Lower leg skin (tissue), 4 donors: ENCODE measurements at regions not wholly inside any gene's neighbourhood (a gene's known extent, or its start where the extent isn't known, plus 50 kb on each side); places are given as distances from the start of the nearest gene placed in this dataset.
"Not testable (repeated sequence)": the region's sequence is repeated elsewhere in the genome, so short reads cannot be mapped to it uniquely, and the experiment has no call there.

Source experiments
- DNase-seq, 2 donors: peaks; one replicate each; pipeline ENCODE4 v3.0.0-alpha.2; 2019; ENCODE audit warnings: low spot score in 2 of 2
- H3K4me3 ChIP-seq: fragments of 200-600 bp; sonication (generic); 2 replicates; pipeline ENCODE4 v1.5.1; 2017; ENCODE audit warnings: mild to moderate bottlenecking, low read depth; ENCODE audit not compliant: poor library complexity, severe bottlenecking
- CTCF ChIP-seq, 3 donors: fragments of 450-650 bp; IDR thresholded peaks; one replicate each; pipeline ENCODE4 v1.5.1; 2016; ENCODE audit warnings: antibody characterized with exemption in 3 of 3, mild to moderate bottlenecking in 3 of 3, moderate library complexity in 2 of 3
- POLR2A ChIP-seq, 2 donors: fragments of 450-650 bp; IDR thresholded peaks; one replicate each; pipeline ENCODE4 v1.6.1; 2016 to 2017; ENCODE audit warnings: antibody characterized with exemption in 2 of 2, mild to moderate bottlenecking in 1 of 2, moderate library complexity in 1 of 2
- WGBS, 2 donors: methylation state at CpG; one replicate each; pipeline ENCODE4 v1.1.5; 2018; 5-methylcytosine and 5-hydroxymethylcytosine counted together
- intact Hi-C: fragments of 100-400 bp; cut with DNase I; formaldehyde crosslinking; loops from one replicate; pipeline ENCODE4 v1.15.0; 2023; ENCODE audit warnings: low total_unique reads

GRCh38 chr7:32816409-32816948 lies 75.1 kb downstream of the KBTBD2 start:
- WGBS, 2 donors: 40 to 54% methylated on average over 6 of the region's 6 CpGs
- H3K4me3 ChIP-seq, intact Hi-C loops, DNase-seq: not testable (repeated sequence)

- DNase-seq, intact Hi-C loops: not testable (repeated sequence)
These were observed 76.8 kb downstream of the KBTBD2 start for GRCh38 chr7:32814779-32815178.

GRCh38 chr7:32809871-32810270 lies 81.7 kb downstream of the KBTBD2 start:
- H3K4me3 ChIP-seq: no peak overlapping the region
- no peak for DNase-seq
- no peak for TF ChIP-seq CTCF (IDR thresholded peaks at IDR 0.05)
- no peak for TF ChIP-seq POLR2A (IDR thresholded peaks at IDR 0.05)
- WGBS, 2 donors: 96% methylated on average over 2 of the region's 2 CpGs
- intact Hi-C loops: no loop called here

More at GRCh38 chr7:32814779-32815178, 76.8 kb downstream of the KBTBD2 start:
- not testable (repeated sequence) for H3K4me3 ChIP-seq

GRCh38 chr7:32809347-32809746 lies 82.2 kb downstream of the KBTBD2 start:
- intact Hi-C loops: no loop called here
- no peak overlapping the region for H3K4me3 ChIP-seq
- DNase-seq: no peak
- no peak for TF ChIP-seq CTCF (IDR thresholded peaks at IDR 0.05)
- no peak for TF ChIP-seq POLR2A (IDR thresholded peaks at IDR 0.05)
- 90 to 93% methylated on average over 2 of the region's 2 CpGs for WGBS, 2 donors

GRCh38 chr7:32803406-32804141 lies 88.0 kb downstream of the KBTBD2 start:
- WGBS, 2 donors: 93 to 95% methylated on average over 1 of the region's 1 CpG
- intact Hi-C loops: no loop called here
- no peak overlapping the region for H3K4me3 ChIP-seq
- TF ChIP-seq POLR2A (IDR thresholded peaks at IDR 0.05) (no peak), CTCF (IDR thresholded peaks at IDR 0.05) (no peak)
- DNase-seq: no peak

GRCh38 chr7:32802305-32802910 lies 89.2 kb downstream of the KBTBD2 start:
- 88% methylated on average over 3 of the region's 3 CpGs for WGBS, 2 donors
- intact Hi-C loops: no loop called here
- TF ChIP-seq POLR2A (IDR thresholded peaks at IDR 0.05) (no peak), CTCF (IDR thresholded peaks at IDR 0.05) (no peak)
- DNase-seq: no peak
- H3K4me3 ChIP-seq: no peak overlapping the region

GRCh38 chr7:32793053-32793452 lies 98.5 kb downstream of the KBTBD2 start:
- not testable (repeated sequence) for DNase-seq

GRCh38 chr7:32790766-32791430 lies 100.7 kb downstream of the KBTBD2 start:
- intact Hi-C loops, H3K4me3 ChIP-seq: not testable (repeated sequence)
- WGBS, 2 donors: 60 to 62% methylated on average over 7 of the region's 7 CpGs

More at GRCh38 chr7:32793053-32793452, 98.5 kb downstream of the KBTBD2 start:
- 81 to 86% methylated on average over 1 to 2 of the region's 5 CpGs for WGBS, 2 donors
- H3K4me3 ChIP-seq, intact Hi-C loops: not testable (repeated sequence)

GRCh38 chr7:32789266-32789665 lies 102.3 kb downstream of the KBTBD2 start:
- DNase-seq, H3K4me3 ChIP-seq, intact Hi-C loops: not testable (repeated sequence)
- WGBS, 2 donors: 86 to 92% methylated on average over 8 of the region's 8 CpGs

More at GRCh38 chr7:32790766-32791430, 100.7 kb downstream of the KBTBD2 start:
- not testable (repeated sequence) for DNase-seq

- intact Hi-C loops: not testable (repeated sequence)
- 92 to 93% methylated on average over 2 of the region's 2 CpGs for WGBS, 2 donors
These were observed 103.4 kb downstream of the KBTBD2 start for GRCh38 chr7:32788174-32788573.

More at GRCh38 chr7:32788174-32788573, 103.4 kb downstream of the KBTBD2 start:
- DNase-seq, H3K4me3 ChIP-seq: not testable (repeated sequence)
